Endodermal cell (in vitro differentiated cells): ENCODE measurements at regions not wholly inside any gene's neighbourhood (a gene's known extent, or its start where the extent isn't known, plus 50 kb on each side); places are given as distances from the start of the nearest gene placed in this dataset.

Source experiments
- DNase-seq: peaks from one replicate; pipeline ENCODE4 v3.0.0-alpha.2; 2017
- H3K27ac ChIP-seq: 2 replicates; pipeline ENCODE4 v1.5.1; 2013; ENCODE audit warnings: mild to moderate bottlenecking, low read depth, low read length, moderate library complexity
- H3K27me3 ChIP-seq: 2 replicates; pipeline ENCODE4 v1.6.1; 2013; ENCODE audit warnings: mild to moderate bottlenecking, low read length, moderate library complexity; ENCODE audit not compliant: insufficient read depth, control insufficient read depth, poor library complexity, severe bottlenecking
- H3K36me3 ChIP-seq: 2 replicates; pipeline ENCODE4 v1.7.0; 2013; ENCODE audit warnings: mild to moderate bottlenecking, low read length, moderate library complexity; ENCODE audit not compliant: control insufficient read depth, insufficient read depth
- H3K4me1 ChIP-seq: one replicate; pipeline ENCODE4 v1.7.0; 2013; ENCODE audit warnings: low read length; ENCODE audit not compliant: control insufficient read depth, insufficient read depth
- H3K4me3 ChIP-seq: 2 replicates; pipeline ENCODE4 v1.5.1; 2013; ENCODE audit warnings: mild to moderate bottlenecking, low read length, moderate library complexity
- H3K9ac ChIP-seq: 2 replicates; pipeline ENCODE4 v1.6.1; 2013; ENCODE audit warnings: mild to moderate bottlenecking, low read length, moderate library complexity; ENCODE audit not compliant: poor library complexity, severe bottlenecking; ENCODE audit errors: extremely low read depth
- H3K9me3 ChIP-seq: 2 replicates; pipeline ENCODE4 v1.6.1; 2013; ENCODE audit warnings: mild to moderate bottlenecking, low read length, moderate library complexity; ENCODE audit not compliant: control insufficient read depth
- H3K27ac Mint-ChIP-seq: 2 replicates; pipeline ENCODE4 v1.8.0; 2020; ENCODE audit warnings: mixed read lengths
- H3K27me3 Mint-ChIP-seq: 2 replicates; pipeline ENCODE4 v1.8.0; 2021; ENCODE audit warnings: mild to moderate bottlenecking, mixed read lengths; ENCODE audit not compliant: insufficient read depth
- H3K36me3 Mint-ChIP-seq: 2 replicates; pipeline ENCODE4 v1.8.0; 2020; ENCODE audit warnings: low read depth, mixed read lengths
- H3K4me1 Mint-ChIP-seq: 2 replicates; pipeline ENCODE4 v1.8.0; 2020; ENCODE audit warnings: mixed read lengths
- H3K4me3 Mint-ChIP-seq: 2 replicates; pipeline ENCODE4 v1.8.0; 2020; ENCODE audit warnings: mild to moderate bottlenecking, moderate library complexity, mixed read lengths
- H3K9me3 Mint-ChIP-seq: 2 replicates; pipeline ENCODE4 v1.8.0; 2020; ENCODE audit warnings: mild to moderate bottlenecking, mixed read lengths
- CTCF ChIP-seq: fragments of 200-600 bp; sonication (generic); conservative IDR thresholded peaks from 2 replicates; pipeline ENCODE4 v1.5.0; 2021; ENCODE audit warnings: antibody characterized with exemption, mild to moderate bottlenecking
- WGBS, 2 experiments: methylation state at CpG; one replicate each; pipeline versions ENCODE4 v1.1.5 to v1.1.7; 2013; ENCODE audit warnings: missing lambda C conversion rate in 2 of 2, mixed read lengths in 1 of 2; ENCODE audit not compliant: insufficient coverage in 1 of 2, insufficient read length in 1 of 2; 5-methylcytosine and 5-hydroxymethylcytosine counted together

- Mint-ChIP-seq H3K4me3 (no peak overlapping the region), H3K4me1 (peaks cover 14% of the 10 kb centered on the region), H3K9me3 (no peaks in the 10 kb centered on the region), H3K27ac (no peak overlapping the region), H3K36me3 (no peaks in the 10 kb centered on the region), H3K27me3 (peaks cover 14% of the 10 kb centered on the region)
- Histone ChIP-seq H3K27ac (no peak overlapping the region), H3K9me3 (no peaks in the 10 kb centered on the region), H3K27me3 (no peaks in the 10 kb centered on the region), H3K9ac (no peak overlapping the region), H3K4me1 (no peaks in the 10 kb centered on the region), H3K4me3 (no peak overlapping the region), H3K36me3 (no peaks in the 10 kb centered on the region)
- 76% methylated on average over 1 of the region's 2 CpGs; no CpG with 5 or more reads in 1 of the 2 experiments for WGBS, 2 experiments
- TF ChIP-seq CTCF: no peak
- DNase-seq: no peak
Measured at GRCh38 chr13:50592412-50593155, 250.9 kb downstream of the DLEU7 start.

- peaks cover 16% of the 10 kb centered on the region for H3K27me3 Mint-ChIP-seq
- H3K36me3 Mint-ChIP-seq: no peaks in the 10 kb centered on the region
- no peak overlapping the region for H3K27ac Mint-ChIP-seq
- peaks cover 14% of the 10 kb centered on the region for H3K4me1 Mint-ChIP-seq
- H3K9me3 ChIP-seq: no peaks in the 10 kb centered on the region
- H3K4me3 Mint-ChIP-seq: no peak overlapping the region
- H3K9ac ChIP-seq: no peak overlapping the region
- DNase-seq: no peak
- H3K4me3 ChIP-seq: no peak overlapping the region
- no peaks in the 10 kb centered on the region for H3K36me3 ChIP-seq
- H3K9me3 Mint-ChIP-seq: no peaks in the 10 kb centered on the region
- WGBS, 2 experiments: 85 to 100% methylated on average over 1 of the region's 1 CpG
- no peak for TF ChIP-seq CTCF
- H3K27me3 ChIP-seq: peaks cover 4% of the 10 kb centered on the region
- no peaks in the 10 kb centered on the region for H3K4me1 ChIP-seq
- no peak overlapping the region for H3K27ac ChIP-seq
Measured at GRCh38 chr13:50593207-50593606, 250.3 kb downstream of the DLEU7 start.

GRCh38 chr13:50594276-50595051, 249.0 kb downstream of the DLEU7 start:
- H3K27ac Mint-ChIP-seq: no peak overlapping the region
- H3K36me3 ChIP-seq: no peaks in the 10 kb centered on the region
- 61 to 72% methylated on average over 4 to 9 of the region's 11 CpGs for WGBS, 2 experiments

More at GRCh38 chr13:50594276-50595051, 249.0 kb downstream of the DLEU7 start:
- peak overlapping the region; percentile 39 for H3K27ac ChIP-seq
- no peaks in the 10 kb centered on the region for H3K4me1 ChIP-seq
- no peaks in the 10 kb centered on the region for H3K36me3 Mint-ChIP-seq
- H3K4me3 ChIP-seq: no peak overlapping the region
- no peak overlapping the region for H3K4me3 Mint-ChIP-seq
- no peaks in the 10 kb centered on the region for H3K9me3 Mint-ChIP-seq
- H3K4me1 Mint-ChIP-seq: peaks cover 14% of the 10 kb centered on the region
- no peaks in the 10 kb centered on the region for H3K9me3 ChIP-seq
- TF ChIP-seq CTCF: peak; percentile 35
- peaks cover 20% of the 10 kb centered on the region for H3K27me3 Mint-ChIP-seq
- no peak overlapping the region for H3K9ac ChIP-seq
- peak; percentile 73 for DNase-seq
- H3K27me3 ChIP-seq: peaks cover 6% of the 10 kb centered on the region
